ENCODE measurements at regions not wholly inside any gene's neighbourhood (a gene's known extent, or its start where the extent isn't known, plus 50 kb on each side); places are given as distances from the start of the nearest gene placed in this dataset.
A peak's percentile ranks its signal among the peaks of the same experiment; 100 is the strongest.

- peak; percentile 38; the same call in 1 of the 2 replicates for TF ChIP-seq EHMT2 (IDR thresholded peaks at IDR 0.05; ENCODE audit: borderline replicate concordance, low read depth, low read length)
- TF ChIP-seq MIER3 (CRISPR knock-in tag; IDR thresholded peaks at IDR 0.05; ENCODE audit: borderline replicate concordance) = peak; percentile 31; the same call in 1 of the 2 replicates
- peak; percentile 46 for TF ChIP-seq RARA (CRISPR knock-in tag; IDR thresholded peaks at IDR 0.05)
- TF ChIP-seq PHF21A (CRISPR knock-in tag; IDR thresholded peaks at IDR 0.05) = peak; percentile 73
- peak; percentile 40; the same call in 1 of the 2 replicates for TF ChIP-seq FOXA3 (CRISPR knock-in tag; IDR thresholded peaks at IDR 0.05)
- no peak for TF ChIP-seq ZNF713 (CRISPR knock-in tag; IDR thresholded peaks at IDR 0.05)
- TF ChIP-seq, protein P1, sequence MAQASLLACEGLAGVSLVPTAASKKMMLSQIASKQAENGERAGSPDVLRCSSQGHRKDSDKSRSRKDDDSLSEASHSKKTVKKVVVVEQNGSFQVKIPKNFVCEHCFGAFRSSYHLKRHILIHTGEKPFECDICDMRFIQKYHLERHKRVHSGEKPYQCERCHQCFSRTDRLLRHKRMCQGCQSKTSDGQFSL (CRISPR knock-in tag; IDR thresholded peaks at IDR 0.05) = peak; percentile 84
- TF ChIP-seq ZNF501 (CRISPR knock-in tag; IDR thresholded peaks at IDR 0.05) = peak; percentile 57; the same call in 1 of the 2 replicates
- peak; percentile 38 for TF ChIP-seq TEAD3 (CRISPR knock-in tag; optimal IDR thresholded peaks at IDR 0.05; ENCODE audit: borderline replicate concordance)
- TF ChIP-seq MLLT10 (CRISPR knock-in tag; IDR thresholded peaks at IDR 0.05) = no peak
- TF ChIP-seq ZBTB20 (CRISPR knock-in tag; IDR thresholded peaks at IDR 0.05; ENCODE audit: borderline replicate concordance, low read depth) = peak; percentile 69; the same call in 1 of the 2 replicates
- TF ChIP-seq ZNF264 (CRISPR knock-in tag; IDR thresholded peaks at IDR 0.05) = 0 out of 2 replicates have a peak, but pooled peaks have one; percentile 40
- TF ChIP-seq ZNF644 (CRISPR knock-in tag; IDR thresholded peaks at IDR 0.05; ENCODE audit: low read depth) = peak; percentile 83
- TF ChIP-seq KMT2B (CRISPR knock-in tag; IDR thresholded peaks at IDR 0.05) = no peak
- TF ChIP-seq HNF4A (CRISPR knock-in tag; IDR thresholded peaks at IDR 0.05) = peak; percentile 81
- 0 out of 2 replicates have a peak, but pooled peaks have one; percentile 20 for TF ChIP-seq PRDM10 (CRISPR knock-in tag; IDR thresholded peaks at IDR 0.05; ENCODE audit: low read depth)
- peak; percentile 40; the same call in 1 of the 2 replicates for TF ChIP-seq ZNF317 (CRISPR knock-in tag; IDR thresholded peaks at IDR 0.05)
- peak; percentile 76 for TF ChIP-seq ARID5B (CRISPR knock-in tag; IDR thresholded peaks at IDR 0.05)
- TF ChIP-seq POGZ (CRISPR knock-in tag; IDR thresholded peaks at IDR 0.05) = peak; percentile 58
Observed at GRCh38 chr12:116358893-116359761, 81.6 kb upstream of the MED13L start (continued).
